PC-3 (cell line): ENCODE measurements at regions not wholly inside any gene's neighbourhood (a gene's known extent, or its start where the extent isn't known, plus 50 kb on each side); places are given as distances from the start of the nearest gene placed in this dataset.

Source experiments
- ATAC-seq: fragments of 200-7000 bp; cut with Tn5 transposase; 2 replicates; pipeline ENCODE4 v1.9.1; 2020; ENCODE audit warnings: mild to moderate bottlenecking, moderate library complexity
- BruUV-seq: library from RNA; stranded (reverse); fragments of 400-500 nt; replicated peaks from 2 replicates; lab custom pipeline; 2021; lab: Mats Ljungman, UMichigan
- CTCF ChIA-PET: fragments of 300-600 bp; sonication (Branson Sonifier 250); formaldehyde crosslinking; loops from one replicate; lab custom pipeline; 2022; ENCODE audit warnings: antibody characterized with exemption; lab: Charles Lee
- POLR2A ChIA-PET: fragments of 300-600 bp; sonication (Branson Sonifier 250); formaldehyde crosslinking; loops from one replicate; lab custom pipeline; 2022; ENCODE audit warnings: antibody characterized with exemption; ENCODE audit not compliant: unreplicated experiment; lab: Charles Lee
- DNase-seq: peaks from one replicate; pipeline ENCODE4 v3.0.0-alpha.2; 2015
- H2AFZ ChIP-seq: fragments of 300-600 bp; sonication (generic); 2 replicates; pipeline ENCODE4 v1.6.0; 2016; ENCODE audit warnings: antibody characterized with exemption, low read length
- H3F3A ChIP-seq: fragments of 300-600 bp; sonication (generic); one replicate; pipeline ENCODE4 v1.6.0; 2017; ENCODE audit warnings: antibody characterized with exemption, low read length, control low read depth, mild to moderate bottlenecking; ENCODE audit not compliant: unreplicated experiment
- H3K27ac ChIP-seq: fragments of 300-600 bp; sonication (generic); 2 replicates; pipeline ENCODE4 v1.5.1; 2016; ENCODE audit warnings: mild to moderate bottlenecking, low read length
- H3K27me3 ChIP-seq: fragments of 300-600 bp; sonication (generic); 2 replicates; pipeline ENCODE4 v1.6.1; 2016; ENCODE audit warnings: low read length, mixed read lengths
- H3K36me3 ChIP-seq: fragments of 300-600 bp; sonication (generic); 2 replicates; pipeline ENCODE4 v1.6.1; 2016; ENCODE audit warnings: low read depth, mixed run types, low read length, mixed read lengths
- H3K4me1 ChIP-seq: fragments of 300-600 bp; sonication (generic); 2 replicates; pipeline ENCODE4 v1.5.1; 2016; ENCODE audit warnings: low read length; ENCODE audit not compliant: insufficient read depth
- H3K4me2 ChIP-seq: fragments of 300-600 bp; sonication (generic); 2 replicates; pipeline ENCODE4 v1.6.0; 2016; ENCODE audit warnings: low read length
- H3K4me3 ChIP-seq: fragments of 300-600 bp; sonication (generic); 2 replicates; pipeline ENCODE4 v1.5.1; 2016; ENCODE audit warnings: mild to moderate bottlenecking, low read length, mixed read lengths
- H3K79me2 ChIP-seq: fragments of 300-600 bp; sonication (generic); 2 replicates; pipeline ENCODE4 v1.6.1; 2017; ENCODE audit warnings: low read length, mixed read lengths
- H3K9ac ChIP-seq: fragments of 300-600 bp; sonication (generic); 2 replicates; pipeline ENCODE4 v1.6.0; 2016; ENCODE audit warnings: mild to moderate bottlenecking, low read length
- H3K9me2 ChIP-seq: fragments of 300-600 bp; sonication (generic); replicated peaks from 2 replicates; pipeline ENCODE4 v1.6.1; 2016; ENCODE audit warnings: mixed run types, low read length, mixed read lengths
- H3K9me3 ChIP-seq: fragments of 300-600 bp; sonication (generic); 2 replicates; pipeline ENCODE4 v1.6.1; 2016; ENCODE audit warnings: low read length, mixed read lengths
- H4K20me1 ChIP-seq: fragments of 300-600 bp; sonication (generic); 2 replicates; pipeline ENCODE4 v1.6.1; 2016; ENCODE audit warnings: low read length, mixed read lengths
- EZH2 ChIP-seq: fragments of 300-600 bp; sonication (generic); IDR thresholded peaks from one replicate; pipeline ENCODE4 v1.6.1; 2017; ENCODE audit warnings: antibody characterized with exemption, mild to moderate bottlenecking, low read length; ENCODE audit not compliant: unreplicated experiment
- EZH2phosphoT487 ChIP-seq: fragments of 300-600 bp; sonication (generic); IDR thresholded peaks from 2 replicates; pipeline ENCODE4 v1.6.1; 2018; ENCODE audit warnings: mild to moderate bottlenecking, antibody characterized with exemption, low read length, borderline replicate concordance
- intact Hi-C: fragments of 100-400 bp; cut with micrococcal nuclease; formaldehyde crosslinking; loops from 2 replicates; pipeline ENCODE4 v1.9.0; 2023
- TF ChIP-seq, protein P1 (sequence below): fragments of 300-600 bp; sonication (generic); conservative IDR thresholded peaks from 2 replicates; pipeline ENCODE4 v1.5.1; 2017; ENCODE audit warnings: antibody characterized with exemption, low read depth, mild to moderate bottlenecking, low read length

DNA sequence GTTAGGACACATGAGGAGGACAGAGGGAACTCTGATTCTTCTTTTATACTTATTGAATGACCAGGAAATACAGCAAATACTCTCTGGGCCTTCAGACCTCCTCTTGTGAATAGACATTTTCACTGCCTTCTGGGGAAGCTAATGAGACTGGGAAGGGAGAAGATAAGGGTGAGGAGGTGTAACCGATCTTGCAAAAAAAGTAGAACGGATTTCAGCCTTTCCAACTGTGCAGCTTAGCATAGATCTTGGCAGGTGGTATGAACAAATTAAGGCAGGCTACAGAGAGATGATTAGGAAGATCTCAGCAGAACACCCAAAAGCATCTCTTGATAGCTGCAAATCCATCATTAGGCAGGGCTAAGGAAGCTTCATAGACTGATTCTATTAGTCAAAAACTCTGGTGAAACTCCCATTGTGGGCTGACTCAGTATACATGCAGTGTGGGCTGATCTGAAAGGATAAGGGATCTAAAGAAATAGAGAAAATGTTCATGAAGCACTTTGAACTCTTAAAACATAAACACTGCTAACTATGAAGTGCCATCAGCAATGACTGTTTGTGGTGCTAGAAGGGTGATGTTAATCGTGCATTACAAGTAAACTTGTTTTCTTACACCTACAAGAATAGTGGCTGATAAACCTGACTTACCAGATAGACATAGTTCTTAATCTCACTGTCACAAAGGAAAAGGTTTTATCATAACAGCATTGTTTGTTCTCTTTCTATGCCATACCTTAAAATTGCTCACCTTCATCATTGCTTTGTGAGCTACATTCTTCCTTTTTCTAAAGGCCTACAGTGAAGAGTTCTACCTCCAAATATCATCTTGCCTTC, 85.5 kb upstream of the PALMD start:
- CTCF ChIA-PET: no interaction called here
- intact Hi-C loops: loop anchor here (10.0 kb wide), 1 partner anchor 144 kb away; no protein-coding TSS in a partner anchor
- no peaks in the 10 kb centered on the region for H3K27me3 ChIP-seq
- peaks cover 61% of the 10 kb centered on the region for H3K4me1 ChIP-seq
- H3K4me2 ChIP-seq: peak overlapping the region; percentile 3
- no peak overlapping the region for H3K9ac ChIP-seq
- H2AFZ ChIP-seq: no peak overlapping the region
- H3K36me3 ChIP-seq: no peaks in the 10 kb centered on the region
- ATAC-seq: no peak
- H3K27ac ChIP-seq: peak overlapping the region; percentile 32
- no peak overlapping the region for H3K4me3 ChIP-seq
- no peaks in the 10 kb centered on the region for H3K9me3 ChIP-seq
- H4K20me1 ChIP-seq: no peaks in the 10 kb centered on the region
- H3K79me2 ChIP-seq: no peaks in the 10 kb centered on the region
- DNase-seq: peak; percentile 34
- TF ChIP-seq EZH2phosphoT487: no peak
- no peak for TF ChIP-seq EZH2
- TF ChIP-seq, protein P1, sequence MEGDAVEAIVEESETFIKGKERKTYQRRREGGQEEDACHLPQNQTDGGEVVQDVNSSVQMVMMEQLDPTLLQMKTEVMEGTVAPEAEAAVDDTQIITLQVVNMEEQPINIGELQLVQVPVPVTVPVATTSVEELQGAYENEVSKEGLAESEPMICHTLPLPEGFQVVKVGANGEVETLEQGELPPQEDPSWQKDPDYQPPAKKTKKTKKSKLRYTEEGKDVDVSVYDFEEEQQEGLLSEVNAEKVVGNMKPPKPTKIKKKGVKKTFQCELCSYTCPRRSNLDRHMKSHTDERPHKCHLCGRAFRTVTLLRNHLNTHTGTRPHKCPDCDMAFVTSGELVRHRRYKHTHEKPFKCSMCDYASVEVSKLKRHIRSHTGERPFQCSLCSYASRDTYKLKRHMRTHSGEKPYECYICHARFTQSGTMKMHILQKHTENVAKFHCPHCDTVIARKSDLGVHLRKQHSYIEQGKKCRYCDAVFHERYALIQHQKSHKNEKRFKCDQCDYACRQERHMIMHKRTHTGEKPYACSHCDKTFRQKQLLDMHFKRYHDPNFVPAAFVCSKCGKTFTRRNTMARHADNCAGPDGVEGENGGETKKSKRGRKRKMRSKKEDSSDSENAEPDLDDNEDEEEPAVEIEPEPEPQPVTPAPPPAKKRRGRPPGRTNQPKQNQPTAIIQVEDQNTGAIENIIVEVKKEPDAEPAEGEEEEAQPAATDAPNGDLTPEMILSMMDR: no peak
- H3F3A ChIP-seq: peaks cover 16% of the 10 kb centered on the region
- POLR2A ChIA-PET: no interaction called here
- BruUV-seq: no TSS peak
- no peaks in the 10 kb centered on the region for H3K9me2 ChIP-seq

DNA sequence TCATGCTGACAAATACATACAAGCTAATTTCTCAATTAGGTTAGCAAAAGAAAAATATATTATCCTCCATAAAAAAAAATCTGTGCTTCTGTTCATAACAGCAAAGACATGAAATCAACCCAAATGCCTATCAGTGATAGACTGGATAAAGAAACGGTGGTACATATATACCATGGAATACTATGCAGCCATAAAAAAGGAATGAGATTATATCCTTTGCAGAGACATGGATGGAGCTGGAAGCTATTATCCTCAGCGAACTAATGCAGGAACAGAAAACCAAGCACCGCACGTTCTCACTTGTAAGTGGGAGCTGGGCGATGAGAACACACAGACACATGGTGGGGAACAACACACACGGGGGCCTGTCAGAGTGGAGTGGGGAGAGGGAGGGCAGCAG, 84.0 kb upstream of the PALMD start:
- no peaks in the 10 kb centered on the region for H3K9me3 ChIP-seq
- POLR2A ChIA-PET: no interaction called here
- H3K36me3 ChIP-seq: no peaks in the 10 kb centered on the region
- H2AFZ ChIP-seq: no peak overlapping the region
- H3K79me2 ChIP-seq: no peaks in the 10 kb centered on the region
- H4K20me1 ChIP-seq: no peaks in the 10 kb centered on the region
- no peak for DNase-seq
- H3K4me1 ChIP-seq: peaks cover 69% of the 10 kb centered on the region
- ATAC-seq: no peak
- peaks cover 16% of the 10 kb centered on the region for H3F3A ChIP-seq
- no peak overlapping the region for H3K9ac ChIP-seq
- no peak overlapping the region for H3K4me2 ChIP-seq
- intact Hi-C loops: loop anchor here (10.0 kb wide), 1 partner anchor 143 kb away; no protein-coding TSS in a partner anchor
- BruUV-seq: no TSS peak
- CTCF ChIA-PET: no interaction called here
- no peak overlapping the region for H3K4me3 ChIP-seq
- H3K27me3 ChIP-seq: no peaks in the 10 kb centered on the region
- no peaks in the 10 kb centered on the region for H3K9me2 ChIP-seq
- TF ChIP-seq, protein P1: no peak
- TF ChIP-seq EZH2 (no peak), EZH2phosphoT487 (no peak)
- H3K27ac ChIP-seq: no peak overlapping the region
